ACC112 (cell line): ENCODE measurements at regions not wholly inside any gene's neighbourhood (a gene's known extent, or its start where the extent isn't known, plus 50 kb on each side); places are given as distances from the start of the nearest gene placed in this dataset.

Source experiments
- H2AFZ ChIP-seq: fragments of 200-600 bp; sonication (generic); one replicate; pipeline ENCODE4 v1.6.0; 2017; ENCODE audit warnings: antibody characterized with exemption, low read length; ENCODE audit not compliant: unreplicated experiment
- H3K27ac ChIP-seq: fragments of 200-600 bp; sonication (generic); 2 replicates; pipeline ENCODE4 v1.5.1; 2014; ENCODE audit warnings: low read depth, mild to moderate bottlenecking, antibody characterized with exemption, low read length, moderate library complexity
- H3K27me3 ChIP-seq: fragments of 200-600 bp; sonication (generic); 2 replicates; pipeline ENCODE4 v1.6.1; 2014; ENCODE audit warnings: mild to moderate bottlenecking, antibody characterized with exemption, low read length, moderate library complexity, mixed read lengths; ENCODE audit not compliant: insufficient read depth
- H3K36me3 ChIP-seq: fragments of 200-600 bp; sonication (generic); 2 replicates; pipeline ENCODE4 v1.6.1; 2016; ENCODE audit warnings: mild to moderate bottlenecking, antibody characterized with exemption, low read length, moderate library complexity, mixed read lengths; ENCODE audit not compliant: insufficient read depth
- H3K4me1 ChIP-seq: fragments of 200-600 bp; sonication (generic); one replicate; pipeline ENCODE4 v1.6.1; 2016; ENCODE audit warnings: low read length, mixed read lengths; ENCODE audit not compliant: insufficient read depth, unreplicated experiment, control insufficient read depth
- H3K4me3 ChIP-seq: fragments of 200-600 bp; sonication (generic); 2 replicates; pipeline ENCODE4 v1.5.1; 2014; ENCODE audit warnings: mild to moderate bottlenecking, low read depth, low read length
- H3K79me2 ChIP-seq: fragments of 200-600 bp; sonication (generic); one replicate; pipeline ENCODE4 v1.6.0; 2016; ENCODE audit warnings: low read length; ENCODE audit not compliant: control insufficient read depth, unreplicated experiment, insufficient read depth

GRCh38 chr9:106712279-106712678 is 150.7 kb upstream of the ZNF462 start:
- H3K27me3 ChIP-seq = no peaks in the 10 kb centered on the region
- peaks cover 21% of the 10 kb centered on the region for H3K4me1 ChIP-seq
- H2AFZ ChIP-seq = no peak overlapping the region
- H3K36me3 ChIP-seq = no peaks in the 10 kb centered on the region
- H3K79me2 ChIP-seq = no peaks in the 10 kb centered on the region
- no peak overlapping the region for H3K4me3 ChIP-seq
- no peak overlapping the region for H3K27ac ChIP-seq

- no peaks in the 10 kb centered on the region for H3K36me3 ChIP-seq
- H3K4me3 ChIP-seq = no peak overlapping the region
- no peaks in the 10 kb centered on the region for H3K79me2 ChIP-seq
- H3K4me1 ChIP-seq = peaks cover 19% of the 10 kb centered on the region
- no peaks in the 10 kb centered on the region for H3K27me3 ChIP-seq
- H2AFZ ChIP-seq = no peak overlapping the region
- H3K27ac ChIP-seq = no peak overlapping the region
Observed at GRCh38 chr9:106713206-106713605, 149.8 kb upstream of the ZNF462 start.

GRCh38 chr9:106716820-106717219 is 146.1 kb upstream of the ZNF462 start:
- Histone ChIP-seq H3K36me3 (no peaks in the 10 kb centered on the region), H3K27ac (no peak overlapping the region), H3K4me1 (peaks cover 29% of the 10 kb centered on the region), H2AFZ (no peak overlapping the region), H3K4me3 (no peak overlapping the region), H3K79me2 (no peaks in the 10 kb centered on the region), H3K27me3 (no peaks in the 10 kb centered on the region)

GRCh38 chr9:106717686-106718085 is 145.3 kb upstream of the ZNF462 start:
- Histone ChIP-seq H3K27me3 (no peaks in the 10 kb centered on the region), H2AFZ (peak overlapping the region; percentile 76), H3K27ac (peak overlapping the region; percentile 79), H3K36me3 (no peaks in the 10 kb centered on the region), H3K79me2 (no peaks in the 10 kb centered on the region), H3K4me3 (peak overlapping the region; percentile 47; the same call in 1 of the 2 replicates), H3K4me1 (peaks cover 29% of the 10 kb centered on the region)

- Histone ChIP-seq H3K27ac (peak overlapping the region; percentile 79), H3K79me2 (no peaks in the 10 kb centered on the region), H3K4me3 (peak overlapping the region; percentile 45), H2AFZ (peak overlapping the region; percentile 51), H3K36me3 (no peaks in the 10 kb centered on the region), H3K4me1 (peaks cover 29% of the 10 kb centered on the region), H3K27me3 (no peaks in the 10 kb centered on the region)
Observed at GRCh38 chr9:106718936-106719335, 144.0 kb upstream of the ZNF462 start.

- H2AFZ ChIP-seq = no peak overlapping the region
Observed at GRCh38 chr9:106722051-106722753, 140.8 kb upstream of the ZNF462 start.

GRCh38 chr9:106723926-106724325 is 139.0 kb upstream of the ZNF462 start:
- no peak overlapping the region for H3K27ac ChIP-seq
- peaks cover 8% of the 10 kb centered on the region for H3K4me1 ChIP-seq
- H3K79me2 ChIP-seq = no peaks in the 10 kb centered on the region
- H2AFZ ChIP-seq = no peak overlapping the region
- H3K36me3 ChIP-seq = no peaks in the 10 kb centered on the region
- no peak overlapping the region for H3K4me3 ChIP-seq
- H3K27me3 ChIP-seq = no peaks in the 10 kb centered on the region

More at GRCh38 chr9:106722051-106722753, 140.8 kb upstream of the ZNF462 start:
- Histone ChIP-seq H3K4me1 (peaks cover 23% of the 10 kb centered on the region), H3K27ac (no peak overlapping the region), H3K4me3 (no peak overlapping the region), H3K36me3 (no peaks in the 10 kb centered on the region), H3K79me2 (no peaks in the 10 kb centered on the region), H3K27me3 (no peaks in the 10 kb centered on the region)

- Histone ChIP-seq H2AFZ (no peak overlapping the region), H3K4me1 (peaks cover 1% of the 10 kb centered on the region), H3K4me3 (no peak overlapping the region), H3K27me3 (no peaks in the 10 kb centered on the region), H3K79me2 (no peaks in the 10 kb centered on the region), H3K27ac (no peak overlapping the region), H3K36me3 (no peaks in the 10 kb centered on the region)
Observed at GRCh38 chr9:106724566-106724965, 138.4 kb upstream of the ZNF462 start.

- Histone ChIP-seq H3K79me2 (no peaks in the 10 kb centered on the region), H2AFZ (no peak overlapping the region), H3K4me1 (no peaks in the 10 kb centered on the region), H3K27ac (no peak overlapping the region), H3K36me3 (no peaks in the 10 kb centered on the region), H3K27me3 (peaks cover 5% of the 10 kb centered on the region; the same call in 1 of the 2 replicates), H3K4me3 (no peak overlapping the region)
Observed at GRCh38 chr9:106726070-106726815, 136.7 kb upstream of the ZNF462 start.

- no peaks in the 10 kb centered on the region for H3K4me1 ChIP-seq
- H3K4me3 ChIP-seq = no peak overlapping the region
- H3K27me3 ChIP-seq = peaks cover 10% of the 10 kb centered on the region; the same call in 1 of the 2 replicates
- no peaks in the 10 kb centered on the region for H3K79me2 ChIP-seq
- H3K27ac ChIP-seq = no peak overlapping the region
- no peak overlapping the region for H2AFZ ChIP-seq
- no peaks in the 10 kb centered on the region for H3K36me3 ChIP-seq
Observed at GRCh38 chr9:106727969-106728368, 135.0 kb upstream of the ZNF462 start.

- Histone ChIP-seq H3K4me1 (no peaks in the 10 kb centered on the region), H3K27me3 (peaks cover 10% of the 10 kb centered on the region; the same call in 1 of the 2 replicates), H3K79me2 (no peaks in the 10 kb centered on the region), H3K27ac (no peak overlapping the region), H2AFZ (no peak overlapping the region), H3K36me3 (no peaks in the 10 kb centered on the region), H3K4me3 (no peak overlapping the region)
Observed at GRCh38 chr9:106728860-106729259, 134.1 kb upstream of the ZNF462 start.
